ENCODE measurements at regions not wholly inside any gene's neighbourhood (a gene's known extent, or its start where the extent isn't known, plus 50 kb on each side); places are given as distances from the start of the nearest gene placed in this dataset.
"Not testable (repeated sequence)": the region's sequence is repeated elsewhere in the genome, so short reads cannot be mapped to it uniquely, and the experiment has no call there.

- DNase-seq (no peak), ATAC-seq (no peak)
- peaks cover 0 to 4% of the 10 kb centered on the region in 2 donors for H3K4me1 ChIP-seq
- H3K4me3 ChIP-seq: no peak overlapping the region
- in situ Hi-C loops (cut with MboI; ENCODE audit: low sequenced_read_pairs in 4 of 4): no loop called here
- no peak for TF ChIP-seq CTCF (IDR thresholded peaks at IDR 0.05 in 4 of 5, conservative IDR thresholded peaks at IDR 0.05 in 1 of 5)
- TF ChIP-seq POLR2A (IDR thresholded peaks at IDR 0.05): no peak
- no peaks in the 10 kb centered on the region for H3K9me3 ChIP-seq
- no peak overlapping the region for H3K27ac ChIP-seq
- no peaks in the 10 kb centered on the region for H3K27me3 ChIP-seq
- intact Hi-C loops (cut with DNase I; ENCODE audit: low total_unique reads): no loop called here
- H3K36me3 ChIP-seq: no peaks in the 10 kb centered on the region
These were observed 66.0 kb upstream of the TENM4 start for GRCh38 chr11:79506734-79507344.

DNA sequence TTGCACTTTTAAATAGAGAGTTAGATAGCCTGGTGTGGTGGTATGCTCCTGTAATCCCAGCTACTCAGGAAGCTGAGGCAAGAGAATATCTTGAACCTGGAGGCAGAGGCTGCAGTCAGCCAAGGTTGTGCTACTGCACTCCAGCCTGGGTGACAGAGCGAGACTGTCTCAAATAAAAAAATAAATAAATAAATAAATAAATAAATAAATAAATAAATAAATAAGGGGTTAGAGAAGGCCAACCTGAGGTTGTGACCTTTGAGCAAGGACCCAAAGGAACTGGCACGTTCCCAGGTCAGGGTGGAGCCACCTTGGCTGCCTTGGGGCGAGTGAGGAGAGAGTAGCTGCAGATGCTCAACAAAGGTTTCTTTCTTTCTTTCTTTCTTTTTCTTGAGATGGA lies 65.3 kb upstream of the TENM4 start:
- Histone ChIP-seq H3K9me3 (no peaks in the 10 kb centered on the region), H3K36me3 (no peaks in the 10 kb centered on the region), H3K27me3 (no peaks in the 10 kb centered on the region), H3K4me3 (no peak overlapping the region), H3K4me1 (peaks cover 0 to 4% of the 10 kb centered on the region in 2 donors), H3K27ac (no peak overlapping the region)
- ATAC-seq: no peak
- TF ChIP-seq POLR2A (IDR thresholded peaks at IDR 0.05): no peak
- TF ChIP-seq CTCF (IDR thresholded peaks at IDR 0.05 in 4 of 5, conservative IDR thresholded peaks at IDR 0.05 in 1 of 5): no peak
- intact Hi-C loops (cut with DNase I; ENCODE audit: low total_unique reads): no loop called here
- DNase-seq: no peak
- in situ Hi-C loops (cut with MboI; ENCODE audit: low sequenced_read_pairs in 4 of 4): no loop called here

DNA sequence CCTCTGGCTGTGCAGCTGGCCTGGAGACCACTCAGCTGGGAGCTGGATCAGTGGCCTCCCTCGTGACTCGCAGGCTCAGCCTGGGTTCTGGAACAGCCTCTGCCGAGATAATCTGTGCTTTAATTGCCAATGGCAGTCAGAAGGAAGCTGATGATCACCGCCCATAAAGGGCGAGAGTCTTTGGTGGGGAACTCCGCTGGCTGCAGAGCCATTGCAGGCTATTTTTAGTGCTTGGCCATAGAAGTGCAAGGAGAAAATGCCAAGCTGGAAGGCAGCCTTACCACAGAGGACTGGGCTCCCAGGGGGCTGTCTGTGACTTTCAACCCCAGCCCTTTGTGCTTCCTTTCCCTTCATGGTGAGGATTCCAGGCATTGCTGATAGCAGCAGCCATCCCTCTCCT lies 62.2 kb upstream of the TENM4 start:
- TF ChIP-seq POLR2A (IDR thresholded peaks at IDR 0.05) (no peak), CTCF (IDR thresholded peaks at IDR 0.05 in 4 of 5, conservative IDR thresholded peaks at IDR 0.05 in 1 of 5) (no peak)
- ATAC-seq (no peak), DNase-seq (no peak)
- Histone ChIP-seq H3K4me3 (no peak overlapping the region), H3K27ac (no peak overlapping the region), H3K4me1 (peaks cover 0 to 4% of the 10 kb centered on the region in 2 donors), H3K27me3 (no peaks in the 10 kb centered on the region), H3K9me3 (no peaks in the 10 kb centered on the region), H3K36me3 (no peaks in the 10 kb centered on the region)
- in situ Hi-C loops (cut with MboI; ENCODE audit: low sequenced_read_pairs in 4 of 4) (no loop called here), intact Hi-C loops (cut with DNase I; ENCODE audit: low total_unique reads) (no loop called here)

DNA sequence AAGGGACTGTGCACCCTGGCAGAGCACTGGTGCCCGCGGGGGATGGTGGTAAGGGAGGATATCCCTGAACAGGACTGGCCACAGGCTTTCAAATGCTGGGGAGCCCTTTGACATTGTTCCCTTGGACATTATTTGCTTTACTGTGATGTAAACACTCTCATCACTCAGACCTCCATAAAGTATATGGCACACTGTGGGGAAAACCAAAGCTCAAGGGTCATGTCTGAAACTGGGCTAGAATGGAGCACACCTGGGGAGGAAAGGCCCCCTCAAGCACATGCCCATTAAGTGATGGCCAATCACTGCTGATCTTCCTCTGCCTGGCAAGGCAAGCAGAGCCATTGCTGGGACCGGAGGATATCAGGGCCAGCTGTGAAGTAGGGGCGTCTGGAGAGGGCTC lies 60.9 kb upstream of the TENM4 start:
- Histone ChIP-seq H3K36me3 (no peaks in the 10 kb centered on the region), H3K9me3 (no peaks in the 10 kb centered on the region), H3K27ac (no peak overlapping the region), H3K27me3 (no peaks in the 10 kb centered on the region), H3K4me1 (peaks cover 0 to 4% of the 10 kb centered on the region in 2 donors), H3K4me3 (no peak overlapping the region)
- DNase-seq (no peak), ATAC-seq (no peak)
- no peak for TF ChIP-seq POLR2A (IDR thresholded peaks at IDR 0.05)
- no peak for TF ChIP-seq CTCF (IDR thresholded peaks at IDR 0.05 in 4 of 5, conservative IDR thresholded peaks at IDR 0.05 in 1 of 5)
- in situ Hi-C loops (cut with MboI; ENCODE audit: low sequenced_read_pairs in 4 of 4) (no loop called here), intact Hi-C loops (cut with DNase I; ENCODE audit: low total_unique reads) (no loop called here)

- intact Hi-C loops (cut with DNase I; ENCODE audit: low total_unique reads); H3K4me1 ChIP-seq; DNase-seq; ATAC-seq; H3K4me3 ChIP-seq; H3K36me3 ChIP-seq; H3K27ac ChIP-seq; H3K9me3 ChIP-seq; H3K27me3 ChIP-seq: not testable (repeated sequence)
- in situ Hi-C loops (cut with MboI; ENCODE audit: low sequenced_read_pairs in 4 of 4): loop anchor here in 1 of 4 donors (25.0 kb wide), 1 partner anchor 863 kb away; no protein-coding TSS in a partner anchor
These were observed 59.1 kb upstream of the TENM4 start for GRCh38 chr11:79499929-79500328.

All from gastrocnemius medialis (tissue), 4 donors.